ENCODE measurements at regions not wholly inside any gene's neighbourhood (a gene's known extent, or its start where the extent isn't known, plus 50 kb on each side); places are given as distances from the start of the nearest gene placed in this dataset.
A peak's percentile ranks its signal among the peaks of the same experiment; 100 is the strongest.

DNA sequence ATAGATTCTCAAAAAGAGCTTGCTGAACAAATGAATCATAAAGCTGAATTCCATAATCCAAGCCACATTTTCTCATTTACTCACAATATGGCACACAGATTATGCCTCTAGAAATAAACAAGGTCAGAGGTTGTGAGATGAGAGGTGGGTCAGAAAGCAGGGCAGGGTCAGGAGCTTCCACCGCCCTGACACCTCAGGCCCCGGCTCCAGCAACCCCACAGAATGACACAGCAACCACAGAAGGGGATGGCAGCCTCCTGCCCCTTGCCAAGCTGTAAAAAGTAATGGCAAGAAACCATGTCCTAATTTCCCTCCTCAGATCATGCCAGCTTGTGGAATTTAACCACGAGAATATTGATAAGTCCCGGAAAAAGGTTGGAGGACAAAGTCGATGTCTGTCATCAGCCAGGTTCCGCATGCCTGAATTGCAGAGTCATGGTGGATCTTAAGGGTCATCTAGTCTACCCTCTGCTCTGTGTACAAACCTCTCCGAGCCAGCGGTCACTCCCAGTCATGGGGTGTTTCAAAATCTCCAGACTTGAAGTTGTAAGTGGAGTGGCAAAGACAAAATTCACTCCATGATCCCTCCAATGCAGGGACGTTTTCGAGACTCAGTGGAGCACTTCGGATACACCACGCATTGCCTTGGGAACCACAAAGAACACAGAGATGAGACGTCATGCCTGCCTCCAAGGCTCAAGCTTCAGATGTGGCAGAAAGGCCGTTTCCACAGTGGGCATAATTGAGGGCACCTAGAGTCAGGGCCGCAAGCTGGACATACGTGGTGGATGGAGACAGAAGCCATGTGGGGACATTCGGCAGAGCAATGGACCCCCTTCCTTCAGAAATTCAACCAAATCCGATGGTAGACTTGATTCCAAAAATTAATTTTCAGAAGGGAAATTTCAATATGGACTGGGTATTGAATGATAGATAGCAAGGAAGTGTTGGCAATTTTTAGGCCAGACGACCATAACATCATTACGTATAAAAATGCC is 254.0 kb downstream of the TOMM20 start (continued):
- TF ChIP-seq, protein P1, sequence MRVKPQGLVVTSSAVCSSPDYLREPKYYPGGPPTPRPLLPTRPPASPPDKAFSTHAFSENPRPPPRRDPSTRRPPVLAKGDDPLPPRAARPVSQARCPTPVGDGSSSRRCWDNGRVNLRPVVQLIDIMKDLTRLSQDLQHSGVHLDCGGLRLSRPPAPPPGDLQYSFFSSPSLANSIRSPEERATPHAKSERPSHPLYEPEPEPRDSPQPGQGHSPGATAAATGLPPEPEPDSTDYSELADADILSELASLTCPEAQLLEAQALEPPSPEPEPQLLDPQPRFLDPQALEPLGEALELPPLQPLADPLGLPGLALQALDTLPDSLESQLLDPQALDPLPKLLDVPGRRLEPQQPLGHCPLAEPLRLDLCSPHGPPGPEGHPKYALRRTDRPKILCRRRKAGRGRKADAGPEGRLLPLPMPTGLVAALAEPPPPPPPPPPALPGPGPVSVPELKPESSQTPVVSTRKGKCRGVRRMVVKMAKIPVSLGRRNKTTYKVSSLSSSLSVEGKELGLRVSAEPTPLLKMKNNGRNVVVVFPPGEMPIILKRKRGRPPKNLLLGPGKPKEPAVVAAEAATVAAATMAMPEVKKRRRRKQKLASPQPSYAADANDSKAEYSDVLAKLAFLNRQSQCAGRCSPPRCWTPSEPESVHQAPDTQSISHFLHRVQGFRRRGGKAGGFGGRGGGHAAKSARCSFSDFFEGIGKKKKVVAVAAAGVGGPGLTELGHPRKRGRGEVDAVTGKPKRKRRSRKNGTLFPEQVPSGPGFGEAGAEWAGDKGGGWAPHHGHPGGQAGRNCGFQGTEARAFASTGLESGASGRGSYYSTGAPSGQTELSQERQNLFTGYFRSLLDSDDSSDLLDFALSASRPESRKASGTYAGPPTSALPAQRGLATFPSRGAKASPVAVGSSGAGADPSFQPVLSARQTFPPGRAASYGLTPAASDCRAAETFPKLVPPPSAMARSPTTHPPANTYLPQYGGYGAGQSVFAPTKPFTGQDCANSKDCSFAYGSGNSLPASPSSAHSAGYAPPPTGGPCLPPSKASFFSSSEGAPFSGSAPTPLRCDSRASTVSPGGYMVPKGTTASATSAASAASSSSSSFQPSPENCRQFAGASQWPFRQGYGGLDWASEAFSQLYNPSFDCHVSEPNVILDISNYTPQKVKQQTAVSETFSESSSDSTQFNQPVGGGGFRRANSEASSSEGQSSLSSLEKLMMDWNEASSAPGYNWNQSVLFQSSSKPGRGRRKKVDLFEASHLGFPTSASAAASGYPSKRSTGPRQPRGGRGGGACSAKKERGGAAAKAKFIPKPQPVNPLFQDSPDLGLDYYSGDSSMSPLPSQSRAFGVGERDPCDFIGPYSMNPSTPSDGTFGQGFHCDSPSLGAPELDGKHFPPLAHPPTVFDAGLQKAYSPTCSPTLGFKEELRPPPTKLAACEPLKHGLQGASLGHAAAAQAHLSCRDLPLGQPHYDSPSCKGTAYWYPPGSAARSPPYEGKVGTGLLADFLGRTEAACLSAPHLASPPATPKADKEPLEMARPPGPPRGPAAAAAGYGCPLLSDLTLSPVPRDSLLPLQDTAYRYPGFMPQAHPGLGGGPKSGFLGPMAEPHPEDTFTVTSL (CRISPR knock-in tag; IDR thresholded peaks at IDR 0.05; ENCODE audit: borderline replicate concordance) = 0 out of 2 replicates have a peak, but pooled peaks have one; percentile 36
- TF ChIP-seq TBL1XR1 (IDR thresholded peaks at IDR 0.05; ENCODE audit: borderline replicate concordance, low read length, partially characterized antibody) (peak; percentile 25), NFATC3 (CRISPR knock-in tag; IDR thresholded peaks at IDR 0.05) (no peak; the same call in 1 of the 2 replicates), NCOR1 (IDR thresholded peaks at IDR 0.05; ENCODE audit: borderline replicate concordance, low read length) (peak; percentile 53; the same call in 1 of the 2 replicates), PCBP1 (IDR thresholded peaks at IDR 0.05; ENCODE audit: borderline replicate concordance, low read depth, low read length) (no peak), CEBPG (CRISPR knock-in tag; IDR thresholded peaks at IDR 0.05) (peak; percentile 68; the same call in 1 of the 2 replicates), ZNF724P (CRISPR knock-in tag; IDR thresholded peaks at IDR 0.05; ENCODE audit: borderline replicate concordance) (no peak; the same call in 1 of the 2 replicates), GLI4 (CRISPR knock-in tag; IDR thresholded peaks at IDR 0.05; ENCODE audit: borderline replicate concordance) (0 out of 2 replicates have a peak, but pooled peaks have one; percentile 24), GATAD2A (CRISPR knock-in tag; IDR thresholded peaks at IDR 0.05) (peak; percentile 87), NPAS2 (CRISPR knock-in tag; IDR thresholded peaks at IDR 0.05; ENCODE audit: borderline replicate concordance) (no peak), PITX1 (CRISPR knock-in tag; IDR thresholded peaks at IDR 0.05) (peak; percentile 73), HNF4A (CRISPR knock-in tag; IDR thresholded peaks at IDR 0.05) (peak; percentile 84), SCMH1 (CRISPR knock-in tag; IDR thresholded peaks at IDR 0.05; ENCODE audit: borderline replicate concordance) (no peak), MED13 (CRISPR knock-in tag; IDR thresholded peaks at IDR 0.05) (peak; percentile 85; the same call in 1 of the 2 replicates), HMGA1 (CRISPR knock-in tag; conservative IDR thresholded peaks at IDR 0.05) (no peak), LCORL (IDR thresholded peaks at IDR 0.05) (no peak), LCORL (CRISPR knock-in tag; IDR thresholded peaks at IDR 0.05) (peak; percentile 68), SSRP1 (CRISPR knock-in tag; IDR thresholded peaks at IDR 0.05) (no peak; the same call in 1 of the 2 replicates), GABPB1 (CRISPR knock-in tag; IDR thresholded peaks at IDR 0.05) (0 out of 2 replicates have a peak, but pooled peaks have one; percentile 11), NR2F2 (IDR thresholded peaks at IDR 0.05; ENCODE audit: borderline replicate concordance, low read depth) (peak; percentile 66; the same call in 1 of the 2 replicates), FOXK1 (CRISPR knock-in tag; IDR thresholded peaks at IDR 0.05; ENCODE audit: borderline replicate concordance, low read depth) (peak; percentile 65; the same call in 1 of the 2 replicates)
- TF ChIP-seq, protein P2, sequence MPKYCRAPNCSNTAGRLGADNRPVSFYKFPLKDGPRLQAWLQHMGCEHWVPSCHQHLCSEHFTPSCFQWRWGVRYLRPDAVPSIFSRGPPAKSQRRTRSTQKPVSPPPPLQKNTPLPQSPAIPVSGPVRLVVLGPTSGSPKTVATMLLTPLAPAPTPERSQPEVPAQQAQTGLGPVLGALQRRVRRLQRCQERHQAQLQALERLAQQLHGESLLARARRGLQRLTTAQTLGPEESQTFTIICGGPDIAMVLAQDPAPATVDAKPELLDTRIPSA (CRISPR knock-in tag; IDR thresholded peaks at IDR 0.05; ENCODE audit: borderline replicate concordance) = no peak
- TF ChIP-seq, protein P3, sequence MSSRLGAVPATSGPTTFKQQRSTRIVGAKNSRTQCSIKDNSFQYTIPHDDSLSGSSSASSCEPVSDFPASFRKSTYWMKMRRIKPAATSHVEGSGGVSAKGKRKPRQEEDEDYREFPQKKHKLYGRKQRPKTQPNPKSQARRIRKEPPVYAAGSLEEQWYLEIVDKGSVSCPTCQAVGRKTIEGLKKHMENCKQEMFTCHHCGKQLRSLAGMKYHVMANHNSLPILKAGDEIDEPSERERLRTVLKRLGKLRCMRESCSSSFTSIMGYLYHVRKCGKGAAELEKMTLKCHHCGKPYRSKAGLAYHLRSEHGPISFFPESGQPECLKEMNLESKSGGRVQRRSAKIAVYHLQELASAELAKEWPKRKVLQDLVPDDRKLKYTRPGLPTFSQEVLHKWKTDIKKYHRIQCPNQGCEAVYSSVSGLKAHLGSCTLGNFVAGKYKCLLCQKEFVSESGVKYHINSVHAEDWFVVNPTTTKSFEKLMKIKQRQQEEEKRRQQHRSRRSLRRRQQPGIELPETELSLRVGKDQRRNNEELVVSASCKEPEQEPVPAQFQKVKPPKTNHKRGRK (CRISPR knock-in tag; IDR thresholded peaks at IDR 0.05) = no peak
